Effector memory CD4-positive, alpha-beta T cell (primary cell): ENCODE measurements at regions not wholly inside any gene's neighbourhood (a gene's known extent, or its start where the extent isn't known, plus 50 kb on each side); places are given as distances from the start of the nearest gene placed in this dataset.

Source experiments
- DNase-seq, 3 donors: peaks; one replicate each; pipeline ENCODE4 v3.0.0-alpha.2; 2020
- H3K27ac ChIP-seq: 2 replicates; pipeline ENCODE4 v1.7.0; 2013; ENCODE audit warnings: mild to moderate bottlenecking, low read length, moderate library complexity; ENCODE audit not compliant: insufficient read depth, poor library complexity, severe bottlenecking
- H3K27me3 ChIP-seq: replicated peaks from 2 replicates; pipeline ENCODE4 v1.7.0; 2013; ENCODE audit warnings: mild to moderate bottlenecking, low read length; ENCODE audit not compliant: insufficient read depth, control insufficient read depth, poor library complexity, severe bottlenecking
- H3K36me3 ChIP-seq: 2 replicates; pipeline ENCODE4 v1.7.0; 2013; ENCODE audit warnings: mild to moderate bottlenecking, low read length, moderate library complexity; ENCODE audit not compliant: control insufficient read depth, insufficient read depth
- H3K4me1 ChIP-seq: 2 replicates; pipeline ENCODE4 v1.7.0; 2013; ENCODE audit warnings: low read length, mild to moderate bottlenecking; ENCODE audit not compliant: control insufficient read depth, insufficient read depth, poor library complexity, severe bottlenecking
- H3K4me3 ChIP-seq: 2 replicates; pipeline ENCODE4 v1.7.0; 2013; ENCODE audit warnings: low read length, low read depth, mild to moderate bottlenecking; ENCODE audit not compliant: insufficient read depth, poor library complexity, severe bottlenecking
- H3K9me3 ChIP-seq: 2 replicates; pipeline ENCODE4 v1.7.0; 2013; ENCODE audit warnings: mild to moderate bottlenecking, low read length, moderate library complexity; ENCODE audit not compliant: control insufficient read depth

- Histone ChIP-seq H3K27ac (no peak overlapping the region), H3K27me3 (no peaks in the 10 kb centered on the region), H3K36me3 (no peaks in the 10 kb centered on the region), H3K9me3 (no peaks in the 10 kb centered on the region), H3K4me1 (no peaks in the 10 kb centered on the region), H3K4me3 (no peak overlapping the region)
- no peak for DNase-seq
Measured at GRCh38 chr6:132868057-132868456, 53.7 kb downstream of the RPS12 start.

- Histone ChIP-seq H3K27ac (no peak overlapping the region), H3K4me3 (no peak overlapping the region), H3K27me3 (no peaks in the 10 kb centered on the region), H3K36me3 (no peaks in the 10 kb centered on the region), H3K4me1 (no peaks in the 10 kb centered on the region), H3K9me3 (no peaks in the 10 kb centered on the region)
- DNase-seq: no peak
Measured at GRCh38 chr6:132872923-132873322, 58.6 kb downstream of the RPS12 start.

DNA sequence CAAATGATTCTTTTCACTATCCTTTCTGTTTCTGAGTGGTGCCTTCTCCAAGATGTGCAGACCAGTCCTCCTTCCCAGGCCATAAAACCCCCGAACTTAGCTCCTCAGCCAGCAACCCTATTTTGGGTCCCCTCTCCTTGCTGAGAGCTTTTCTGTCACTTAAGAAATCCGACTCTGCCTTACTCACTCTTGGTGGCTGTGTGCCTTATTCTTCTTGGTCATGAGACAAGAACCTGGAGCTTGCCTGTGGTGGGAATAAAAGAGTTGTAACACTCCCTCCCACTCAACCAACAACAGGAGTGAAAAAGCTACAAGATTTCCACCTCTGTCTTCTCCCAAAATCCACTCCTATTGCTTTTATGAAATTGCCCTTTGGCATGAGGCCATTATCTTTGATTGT is 62.6 kb downstream of the RPS12 start:
- no peaks in the 10 kb centered on the region for H3K27me3 ChIP-seq
- no peaks in the 10 kb centered on the region for H3K4me1 ChIP-seq
- DNase-seq: no peak
- H3K9me3 ChIP-seq: no peaks in the 10 kb centered on the region
- H3K36me3 ChIP-seq: no peaks in the 10 kb centered on the region
- no peak overlapping the region for H3K27ac ChIP-seq
- H3K4me3 ChIP-seq: no peak overlapping the region

DNA sequence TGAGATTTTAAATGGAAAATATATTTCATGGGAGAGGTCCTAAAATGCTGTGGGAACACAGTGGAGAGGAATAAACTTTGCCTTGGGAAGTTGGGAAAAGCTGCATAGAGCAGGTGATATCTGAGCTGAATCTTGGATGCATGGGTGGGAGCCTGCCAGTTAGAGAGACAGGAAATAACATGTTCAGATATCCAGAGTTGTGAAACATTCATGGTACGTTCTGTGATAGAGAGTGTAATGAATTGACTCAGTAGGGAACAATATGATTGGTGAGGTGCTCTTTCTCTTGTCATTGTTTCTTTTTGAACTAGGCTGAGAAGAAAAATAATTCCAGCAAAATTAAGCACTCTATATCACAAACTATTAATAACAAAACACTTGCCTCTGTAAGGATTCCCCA is 72.8 kb downstream of the RPS12 start:
- no peaks in the 10 kb centered on the region for H3K27me3 ChIP-seq
- no peak for DNase-seq
- H3K27ac ChIP-seq: no peak overlapping the region

GRCh38 chr6:132888701-132889100 is 74.3 kb downstream of the RPS12 start:
- Histone ChIP-seq H3K4me1 (no peaks in the 10 kb centered on the region), H3K27ac (no peak overlapping the region), H3K36me3 (no peaks in the 10 kb centered on the region), H3K9me3 (no peaks in the 10 kb centered on the region), H3K27me3 (no peaks in the 10 kb centered on the region), H3K4me3 (no peak overlapping the region)
- no peak for DNase-seq

More for the DNA sequence above, 72.8 kb downstream of the RPS12 start:
- Histone ChIP-seq H3K9me3 (no peaks in the 10 kb centered on the region), H3K4me3 (no peak overlapping the region), H3K36me3 (no peaks in the 10 kb centered on the region), H3K4me1 (no peaks in the 10 kb centered on the region)

DNA sequence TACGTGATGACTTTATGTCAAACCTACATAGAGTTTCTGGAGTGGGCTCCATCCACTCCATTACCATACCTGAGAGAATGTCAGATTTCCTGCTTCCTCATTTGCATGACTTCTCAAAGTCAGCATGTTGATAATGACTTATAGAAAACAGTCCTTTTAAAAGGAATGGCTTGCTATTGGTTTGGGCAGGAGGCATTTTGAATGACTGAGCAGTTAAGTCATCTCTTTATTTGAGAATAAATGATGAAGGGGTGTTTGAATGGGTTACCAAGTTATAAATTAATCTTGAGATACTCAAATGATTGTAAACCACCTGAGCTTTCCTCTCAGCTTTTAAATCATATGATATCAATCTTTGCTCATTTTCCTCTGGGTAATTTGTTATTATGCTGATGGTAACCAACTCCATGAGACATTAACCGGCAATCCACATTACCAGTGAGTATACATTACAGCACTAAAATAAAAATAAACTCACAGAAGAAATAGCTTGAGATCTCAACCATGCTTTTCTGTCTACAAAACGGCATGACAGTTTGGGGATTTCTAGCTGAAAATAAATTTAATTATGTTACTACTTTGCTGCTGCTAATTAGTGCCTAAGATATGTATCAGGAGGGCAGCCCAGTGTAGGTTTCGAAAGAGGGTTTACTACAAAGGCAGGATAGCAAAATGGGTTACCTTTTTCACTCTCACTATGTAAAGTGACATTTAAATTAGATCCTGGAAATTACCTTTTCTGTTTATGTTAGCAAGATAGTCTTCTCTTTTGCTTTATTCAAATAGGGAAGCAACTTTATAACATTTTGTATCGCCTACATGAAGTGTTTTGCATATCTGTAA is 78.8 kb downstream of the RPS12 start:
- H3K4me3 ChIP-seq: no peak overlapping the region
- H3K9me3 ChIP-seq: no peaks in the 10 kb centered on the region
- no peak for DNase-seq
- no peaks in the 10 kb centered on the region for H3K36me3 ChIP-seq
- no peaks in the 10 kb centered on the region for H3K4me1 ChIP-seq
- no peak overlapping the region for H3K27ac ChIP-seq
- H3K27me3 ChIP-seq: no peaks in the 10 kb centered on the region

DNA sequence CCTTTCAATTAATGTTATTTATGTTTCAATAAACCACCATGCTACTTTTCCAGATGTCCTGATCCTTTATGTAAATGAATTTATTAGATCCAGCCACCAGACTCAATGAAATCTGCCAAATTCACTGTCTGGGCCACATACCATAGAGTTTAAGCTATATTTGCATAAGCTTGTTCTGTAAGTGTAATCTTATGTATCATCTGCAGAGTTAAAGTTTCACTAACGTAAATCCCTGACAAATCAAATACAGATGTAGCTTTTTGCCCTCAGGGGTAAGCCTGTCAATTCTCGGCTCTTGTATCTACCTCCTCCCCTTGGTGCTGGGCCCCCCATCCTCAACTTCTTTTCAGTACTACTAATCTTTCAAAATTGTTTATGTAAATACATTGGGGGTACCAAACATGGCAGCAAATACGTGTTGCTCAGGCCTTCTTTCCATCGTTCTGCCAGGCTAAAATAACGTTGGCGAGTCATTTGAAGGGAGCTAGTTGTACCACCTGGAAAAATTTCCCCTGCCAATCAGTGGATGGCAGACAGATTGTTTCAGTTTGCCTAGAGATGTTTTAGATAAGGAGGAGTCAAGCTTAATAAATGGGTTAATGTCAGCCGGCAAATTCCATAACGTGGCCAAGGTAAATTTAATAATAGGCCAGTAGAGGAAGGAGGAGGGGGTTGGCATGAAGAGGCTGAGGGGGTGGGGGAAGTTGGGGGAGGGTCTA is 79.6 kb downstream of the RPS12 start:
- no peak for DNase-seq
- Histone ChIP-seq H3K27me3 (no peaks in the 10 kb centered on the region), H3K4me3 (no peak overlapping the region), H3K4me1 (no peaks in the 10 kb centered on the region), H3K36me3 (no peaks in the 10 kb centered on the region), H3K9me3 (no peaks in the 10 kb centered on the region), H3K27ac (no peak overlapping the region)

DNA sequence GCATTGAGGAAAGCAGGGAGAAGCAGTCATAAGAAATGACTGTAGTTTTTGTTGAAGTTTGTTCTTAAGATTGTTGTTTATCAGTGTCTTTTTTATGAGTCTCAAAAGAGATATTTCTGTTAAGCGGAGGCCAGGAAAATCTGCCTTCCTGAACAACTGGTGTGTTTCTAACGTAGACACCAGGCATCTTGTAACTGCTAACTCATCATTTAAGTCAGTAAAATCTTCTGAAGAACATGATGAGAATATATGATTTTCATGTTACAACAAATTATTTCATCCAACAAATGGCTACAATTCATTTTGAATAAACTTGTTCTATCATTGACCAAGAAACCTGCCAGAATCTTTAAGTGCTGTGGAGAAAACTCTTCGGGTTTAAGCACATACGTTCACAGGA is 84.0 kb downstream of the RPS12 start:
- DNase-seq: no peak
- Histone ChIP-seq H3K36me3 (no peaks in the 10 kb centered on the region), H3K4me1 (no peaks in the 10 kb centered on the region), H3K27me3 (no peaks in the 10 kb centered on the region), H3K9me3 (no peaks in the 10 kb centered on the region), H3K27ac (no peak overlapping the region), H3K4me3 (no peak overlapping the region)

DNA sequence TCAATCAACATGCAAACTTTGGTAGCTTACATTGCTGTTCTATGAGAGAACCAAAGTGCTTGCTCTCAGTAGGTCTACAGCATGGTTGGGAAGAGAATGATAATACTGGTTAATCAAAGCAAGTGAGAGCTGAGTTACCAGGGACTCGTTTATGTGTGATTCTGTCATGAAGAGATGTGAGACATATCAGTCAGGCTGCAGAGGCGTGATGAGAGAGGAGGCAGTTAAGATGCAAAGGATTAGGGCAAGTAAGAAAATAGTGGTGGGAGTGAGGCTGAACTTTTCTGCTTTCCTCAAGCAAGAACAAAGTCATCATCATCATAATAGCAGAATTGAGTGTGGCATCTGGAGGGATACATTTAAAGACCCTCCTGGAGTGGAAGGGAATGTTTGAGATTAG is 86.5 kb downstream of the RPS12 start:
- H3K27ac ChIP-seq: no peak overlapping the region
- no peaks in the 10 kb centered on the region for H3K27me3 ChIP-seq
- DNase-seq: no peak
- H3K4me3 ChIP-seq: no peak overlapping the region
- H3K4me1 ChIP-seq: no peaks in the 10 kb centered on the region
- no peaks in the 10 kb centered on the region for H3K36me3 ChIP-seq
- no peaks in the 10 kb centered on the region for H3K9me3 ChIP-seq

- Histone ChIP-seq H3K9me3 (no peaks in the 10 kb centered on the region), H3K27ac (no peak overlapping the region), H3K4me3 (no peak overlapping the region), H3K36me3 (no peaks in the 10 kb centered on the region), H3K4me1 (no peaks in the 10 kb centered on the region), H3K27me3 (no peaks in the 10 kb centered on the region)
- no peak for DNase-seq
Measured at GRCh38 chr6:132902901-132903300, 88.5 kb downstream of the RPS12 start.
